ENCODE measurements at regions not wholly inside any gene's neighbourhood (a gene's known extent, or its start where the extent isn't known, plus 50 kb on each side); places are given as distances from the start of the nearest gene placed in this dataset.
A peak's percentile ranks its signal among the peaks of the same experiment; 100 is the strongest.

DNA sequence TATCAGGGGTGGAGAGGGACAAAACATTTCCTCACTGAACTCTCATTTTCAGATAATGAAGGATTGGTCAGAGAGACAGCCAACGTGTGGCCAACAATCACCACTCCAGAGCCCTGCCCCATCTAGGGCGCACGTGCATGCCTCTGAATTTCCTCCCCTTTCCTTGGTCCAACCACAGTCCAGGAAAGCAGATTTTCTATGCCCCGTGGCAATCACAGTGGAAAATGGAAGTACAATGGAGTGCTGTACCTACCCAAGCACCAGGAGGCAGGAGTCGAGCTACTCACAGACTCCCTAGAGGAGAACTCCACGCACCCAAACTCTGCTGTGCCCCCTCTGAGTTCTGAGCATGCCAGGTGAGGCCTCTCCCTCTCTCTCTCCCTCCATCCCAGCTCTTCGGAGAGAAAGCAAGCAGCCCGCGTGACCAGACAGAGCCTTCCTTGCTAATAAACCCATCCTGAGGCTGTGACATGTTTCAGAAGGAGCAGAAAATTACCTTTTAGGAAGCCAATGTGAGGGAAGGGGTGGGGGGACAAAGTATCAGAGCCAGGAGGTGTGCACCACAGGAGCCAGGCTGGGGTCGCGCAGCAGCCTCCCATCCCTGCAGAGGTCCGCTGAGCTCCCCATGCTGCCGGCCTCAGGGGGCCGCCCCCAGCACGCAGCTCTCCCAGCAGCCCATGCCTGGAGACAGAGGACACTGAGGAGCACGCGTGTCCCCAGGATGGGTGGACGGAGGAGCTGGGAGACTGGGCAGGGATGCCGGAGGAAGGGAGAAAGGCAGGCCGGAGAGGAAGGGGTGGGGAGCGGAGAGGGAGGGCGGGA is 73.4 kb downstream of the PITPNM2 start:
- ATAC-seq (no peak), DNase-seq (peak in 1 of 4 donors; percentile 42)
- TF ChIP-seq, protein P1, sequence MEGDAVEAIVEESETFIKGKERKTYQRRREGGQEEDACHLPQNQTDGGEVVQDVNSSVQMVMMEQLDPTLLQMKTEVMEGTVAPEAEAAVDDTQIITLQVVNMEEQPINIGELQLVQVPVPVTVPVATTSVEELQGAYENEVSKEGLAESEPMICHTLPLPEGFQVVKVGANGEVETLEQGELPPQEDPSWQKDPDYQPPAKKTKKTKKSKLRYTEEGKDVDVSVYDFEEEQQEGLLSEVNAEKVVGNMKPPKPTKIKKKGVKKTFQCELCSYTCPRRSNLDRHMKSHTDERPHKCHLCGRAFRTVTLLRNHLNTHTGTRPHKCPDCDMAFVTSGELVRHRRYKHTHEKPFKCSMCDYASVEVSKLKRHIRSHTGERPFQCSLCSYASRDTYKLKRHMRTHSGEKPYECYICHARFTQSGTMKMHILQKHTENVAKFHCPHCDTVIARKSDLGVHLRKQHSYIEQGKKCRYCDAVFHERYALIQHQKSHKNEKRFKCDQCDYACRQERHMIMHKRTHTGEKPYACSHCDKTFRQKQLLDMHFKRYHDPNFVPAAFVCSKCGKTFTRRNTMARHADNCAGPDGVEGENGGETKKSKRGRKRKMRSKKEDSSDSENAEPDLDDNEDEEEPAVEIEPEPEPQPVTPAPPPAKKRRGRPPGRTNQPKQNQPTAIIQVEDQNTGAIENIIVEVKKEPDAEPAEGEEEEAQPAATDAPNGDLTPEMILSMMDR (IDR thresholded peaks at IDR 0.05), result no peak
- no peaks in the 10 kb centered on the region for H3K36me3 ChIP-seq
- intact Hi-C loops (cut with DNase I), result no loop called here
- H3K4me3 ChIP-seq, result no peak overlapping the region
- no peaks in the 10 kb centered on the region for H3K27me3 ChIP-seq
- H3K27ac ChIP-seq, result no peak overlapping the region
- H3K4me1 ChIP-seq, result peaks cover 0 to 38% of the 10 kb centered on the region in 2 donors
- no peaks in the 10 kb centered on the region for H3K9me3 ChIP-seq

DNA sequence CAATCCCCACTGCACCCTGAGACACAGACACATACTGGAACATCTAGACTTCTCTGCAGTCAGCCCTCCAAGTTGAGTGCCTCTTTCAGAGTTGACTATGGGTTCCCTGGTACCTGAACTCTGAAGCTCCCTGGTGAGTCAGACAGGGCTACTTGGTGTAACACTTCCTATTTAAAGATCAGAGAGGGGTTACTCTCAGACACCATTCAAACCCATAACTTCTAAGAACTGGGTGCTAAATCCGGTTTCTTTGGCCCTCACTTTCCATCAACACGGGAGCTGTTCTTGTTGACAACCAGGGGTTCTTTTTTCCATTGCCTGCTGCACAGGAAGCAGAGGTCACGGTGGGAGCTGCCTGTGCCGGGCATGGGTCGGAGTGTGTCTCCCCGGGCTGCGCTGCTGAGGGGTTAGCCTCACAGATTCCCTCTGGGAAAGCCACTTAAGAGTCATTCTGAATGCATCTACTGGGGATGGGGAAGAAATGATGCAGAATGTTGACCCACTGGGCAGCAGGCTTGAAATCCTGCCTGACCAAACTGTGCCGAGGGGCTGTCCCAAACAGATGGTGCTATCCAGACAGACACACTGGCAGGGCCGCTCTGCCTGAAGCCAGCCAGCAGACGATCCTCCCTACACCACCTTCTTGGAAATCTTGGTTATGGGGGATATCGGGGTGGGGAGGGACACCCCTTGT is 74.1 kb downstream of the PITPNM2 start:
- TF ChIP-seq, protein P1 (IDR thresholded peaks at IDR 0.05), result no peak
- H3K27ac ChIP-seq, result peak overlapping the region; percentile 3 to 59
- intact Hi-C loops (cut with DNase I), result no loop called here

DNA sequence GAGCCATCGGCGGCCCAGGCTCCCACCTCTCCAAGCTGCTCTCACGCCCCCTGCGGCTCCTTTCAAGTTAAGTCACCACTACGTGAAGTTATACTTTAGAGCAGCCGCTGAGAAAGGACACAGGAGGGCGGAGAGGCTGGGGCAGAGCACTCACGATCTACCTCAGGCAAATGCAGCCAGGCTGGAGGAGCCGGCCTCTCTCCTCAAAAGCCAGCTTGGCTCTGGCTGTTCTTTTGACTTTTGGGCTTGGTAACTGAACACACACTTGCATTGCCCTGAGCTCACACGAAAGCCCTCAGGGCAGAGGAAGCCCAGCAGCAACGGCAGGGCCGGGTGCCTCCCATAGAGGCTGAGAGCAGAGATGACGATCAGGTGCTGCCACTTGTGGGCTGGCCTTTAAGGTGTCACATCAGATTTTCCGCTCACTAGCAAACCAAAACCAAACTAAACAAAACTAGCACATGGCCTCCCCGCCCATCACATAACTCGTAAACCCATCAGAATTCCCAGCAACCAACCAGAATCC is 75.2 kb downstream of the PITPNM2 start:
- intact Hi-C loops (cut with DNase I), result no loop called here
- DNase-seq, result peak in 3 of 4 donors; percentile 66 to 75 (median 73)

More for the DNA sequence above, 74.1 kb downstream of the PITPNM2 start:
- DNase-seq, result peak in 1 of 4 donors; percentile 36
- no peaks in the 10 kb centered on the region for H3K36me3 ChIP-seq
- H3K4me1 ChIP-seq, result peaks cover 0 to 38% of the 10 kb centered on the region in 2 donors
- H3K9me3 ChIP-seq, result no peaks in the 10 kb centered on the region
- no peak overlapping the region for H3K4me3 ChIP-seq
- ATAC-seq, result peak; percentile 80
- H3K27me3 ChIP-seq, result no peaks in the 10 kb centered on the region

DNA sequence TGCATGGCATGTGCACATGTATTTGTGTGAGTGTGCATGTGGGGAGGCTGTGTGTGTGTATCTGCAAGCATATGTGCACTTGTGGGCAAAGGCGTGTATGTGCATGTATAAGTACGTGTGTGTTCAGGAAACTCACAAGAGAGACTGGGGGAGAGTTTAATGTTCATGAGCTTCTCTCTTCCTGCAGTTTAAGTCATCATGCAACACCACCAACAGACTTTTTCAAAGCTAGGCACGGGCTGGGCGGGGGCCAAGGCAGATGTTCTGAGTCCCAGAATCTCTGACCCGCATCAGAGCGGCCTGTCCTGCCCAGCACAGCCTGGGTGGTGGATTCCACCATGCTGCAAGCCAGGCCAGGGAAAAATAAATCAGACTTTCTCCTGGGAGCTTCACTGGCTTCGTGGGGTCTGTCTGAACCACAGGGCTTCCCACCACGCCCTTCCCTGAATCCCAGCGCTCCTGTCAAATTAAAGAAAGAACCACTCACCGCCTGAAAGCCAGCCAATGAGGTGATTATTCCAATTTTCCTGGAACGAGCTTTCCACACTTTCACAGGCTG is 75.7 kb downstream of the PITPNM2 start:
- TF ChIP-seq, protein P1 (IDR thresholded peaks at IDR 0.05), result no peak
- DNase-seq (peak in 1 of 4 donors; percentile 40), ATAC-seq (no peak)
- intact Hi-C loops (cut with DNase I), result no loop called here
- Histone ChIP-seq H3K27ac (peak overlapping the region; percentile 59 to 63), H3K9me3 (no peaks in the 10 kb centered on the region), H3K4me1 (peaks cover 4 to 49% of the 10 kb centered on the region in 2 donors), H3K36me3 (no peaks in the 10 kb centered on the region), H3K27me3 (no peaks in the 10 kb centered on the region), H3K4me3 (no peak overlapping the region)

More for the DNA sequence above, 75.2 kb downstream of the PITPNM2 start:
- no peaks in the 10 kb centered on the region for H3K27me3 ChIP-seq
- TF ChIP-seq, protein P1 (IDR thresholded peaks at IDR 0.05), result no peak
- no peak overlapping the region for H3K4me3 ChIP-seq
- H3K9me3 ChIP-seq, result no peaks in the 10 kb centered on the region
- H3K27ac ChIP-seq, result peak overlapping the region; percentile 59 to 63
- peaks cover 4 to 45% of the 10 kb centered on the region in 2 donors for H3K4me1 ChIP-seq
- no peaks in the 10 kb centered on the region for H3K36me3 ChIP-seq
- ATAC-seq, result peak; percentile 84
